ENCODE measurements at regions not wholly inside any gene's neighbourhood (a gene's known extent, or its start where the extent isn't known, plus 50 kb on each side); places are given as distances from the start of the nearest gene placed in this dataset.

DNA sequence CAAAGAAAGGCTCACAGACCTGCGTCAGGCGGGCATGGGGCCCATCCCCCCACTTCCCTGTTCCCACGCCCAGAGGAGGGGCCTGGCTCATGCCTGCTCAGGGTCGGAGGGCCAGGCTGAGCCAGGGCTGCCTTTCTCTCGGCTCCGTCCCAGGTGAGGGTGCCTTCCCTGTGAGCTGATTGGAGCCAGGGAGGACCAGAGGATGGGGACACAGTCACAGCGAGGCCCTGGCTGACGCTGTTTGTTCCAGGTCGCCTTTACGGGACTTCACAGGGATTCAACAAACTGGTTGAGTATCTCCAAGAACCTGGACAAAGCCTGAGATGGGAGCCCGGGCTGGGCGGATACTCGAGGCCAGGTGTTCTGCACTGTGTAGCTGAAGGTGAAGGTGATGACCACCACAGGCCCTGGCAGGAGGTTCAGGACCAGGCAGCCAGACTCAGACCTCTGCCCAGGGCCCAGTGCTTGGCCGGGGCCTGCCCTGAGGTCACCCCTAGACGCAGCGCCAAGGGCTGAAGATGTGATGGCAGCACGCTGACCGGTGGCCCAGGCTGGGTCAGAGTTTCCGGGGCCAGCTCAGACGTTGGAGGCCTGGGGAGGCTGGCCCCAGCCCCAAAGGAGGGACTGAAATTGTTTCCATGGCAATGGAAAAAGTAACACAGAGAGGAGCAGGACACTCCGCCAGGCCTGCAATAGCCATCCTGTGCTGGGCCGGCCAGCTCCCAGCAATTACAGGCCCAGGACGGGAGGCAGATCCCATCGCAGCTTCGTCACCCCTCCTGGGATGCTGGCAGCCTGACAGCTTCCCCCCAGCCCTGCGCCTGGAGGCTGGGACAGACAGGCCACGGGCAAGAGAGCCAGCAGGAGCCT, 65.3 kb upstream of the ADAMTS2 start:
- Histone ChIP-seq H3K9me3 (no peaks in the 10 kb centered on the region), H3K4me1 (peaks cover 14% of the 10 kb centered on the region), H3K4me3 (ENCODE audit: low read depth, low read length) (no peak overlapping the region), H3K36me3 (no peaks in the 10 kb centered on the region), H3K27me3 (no peaks in the 10 kb centered on the region)
- TF ChIP-seq, protein P1, sequence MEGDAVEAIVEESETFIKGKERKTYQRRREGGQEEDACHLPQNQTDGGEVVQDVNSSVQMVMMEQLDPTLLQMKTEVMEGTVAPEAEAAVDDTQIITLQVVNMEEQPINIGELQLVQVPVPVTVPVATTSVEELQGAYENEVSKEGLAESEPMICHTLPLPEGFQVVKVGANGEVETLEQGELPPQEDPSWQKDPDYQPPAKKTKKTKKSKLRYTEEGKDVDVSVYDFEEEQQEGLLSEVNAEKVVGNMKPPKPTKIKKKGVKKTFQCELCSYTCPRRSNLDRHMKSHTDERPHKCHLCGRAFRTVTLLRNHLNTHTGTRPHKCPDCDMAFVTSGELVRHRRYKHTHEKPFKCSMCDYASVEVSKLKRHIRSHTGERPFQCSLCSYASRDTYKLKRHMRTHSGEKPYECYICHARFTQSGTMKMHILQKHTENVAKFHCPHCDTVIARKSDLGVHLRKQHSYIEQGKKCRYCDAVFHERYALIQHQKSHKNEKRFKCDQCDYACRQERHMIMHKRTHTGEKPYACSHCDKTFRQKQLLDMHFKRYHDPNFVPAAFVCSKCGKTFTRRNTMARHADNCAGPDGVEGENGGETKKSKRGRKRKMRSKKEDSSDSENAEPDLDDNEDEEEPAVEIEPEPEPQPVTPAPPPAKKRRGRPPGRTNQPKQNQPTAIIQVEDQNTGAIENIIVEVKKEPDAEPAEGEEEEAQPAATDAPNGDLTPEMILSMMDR (IDR thresholded peaks at IDR 0.05; ENCODE audit: low read depth, low read length) = no peak
- DNase-seq = peak; percentile 70

DNA sequence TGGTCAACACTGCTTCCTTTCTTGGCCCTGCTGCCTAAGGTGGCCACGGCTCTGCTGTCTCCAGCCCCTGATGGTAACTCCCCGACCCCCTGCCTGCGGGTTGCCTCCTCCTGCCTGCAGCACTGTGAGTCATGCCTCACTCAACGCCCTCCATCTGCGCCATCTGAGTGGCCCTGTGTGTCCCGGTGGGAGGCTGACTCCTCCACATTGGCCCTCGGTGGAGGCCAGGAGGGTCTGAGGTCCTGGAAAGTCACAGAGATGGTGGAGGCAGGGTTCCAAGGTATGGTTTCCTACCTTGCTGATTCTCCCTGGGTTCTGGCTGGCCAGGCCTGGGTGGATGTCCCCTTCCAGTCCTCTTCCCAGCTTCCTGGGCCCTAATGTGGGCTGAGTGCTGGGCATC, 64.5 kb upstream of the ADAMTS2 start:
- no peak for DNase-seq
- H3K4me1 ChIP-seq = peaks cover 14% of the 10 kb centered on the region
- no peaks in the 10 kb centered on the region for H3K9me3 ChIP-seq
- TF ChIP-seq, protein P1 (IDR thresholded peaks at IDR 0.05; ENCODE audit: low read depth, low read length) = no peak
- H3K36me3 ChIP-seq = no peaks in the 10 kb centered on the region
- H3K27me3 ChIP-seq = no peaks in the 10 kb centered on the region
- no peak overlapping the region for H3K4me3 ChIP-seq (ENCODE audit: low read depth, low read length)

DNA sequence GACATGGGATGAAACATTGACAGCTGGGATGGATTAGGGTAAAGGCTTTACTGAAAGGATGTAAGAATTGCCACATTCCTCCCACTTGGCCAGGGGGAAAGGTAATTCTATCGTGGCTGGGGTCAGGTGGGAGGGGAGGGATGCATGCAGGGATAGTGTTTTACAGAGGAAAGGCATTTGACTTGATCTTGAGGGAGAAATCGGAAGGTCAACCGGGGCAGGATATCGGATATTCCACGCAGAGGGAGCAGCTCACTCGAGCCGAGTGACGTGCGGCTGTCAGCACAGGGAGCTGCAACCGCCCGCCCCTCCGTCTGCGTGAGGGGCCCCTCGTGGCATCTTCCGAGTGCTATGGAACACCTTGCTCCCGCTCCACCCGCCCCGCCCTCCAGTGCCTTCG, 63.4 kb upstream of the ADAMTS2 start:
- H3K4me1 ChIP-seq = peaks cover 14% of the 10 kb centered on the region
- H3K36me3 ChIP-seq = no peaks in the 10 kb centered on the region
- DNase-seq = no peak
- H3K27me3 ChIP-seq = no peaks in the 10 kb centered on the region
- no peak overlapping the region for H3K4me3 ChIP-seq (ENCODE audit: low read depth, low read length)
- H3K9me3 ChIP-seq = no peaks in the 10 kb centered on the region
- TF ChIP-seq, protein P1 (IDR thresholded peaks at IDR 0.05; ENCODE audit: low read depth, low read length) = no peak

GRCh38 chr5:179407191-179408175, 62.2 kb upstream of the ADAMTS2 start:
- peak; percentile 58 for DNase-seq
- Histone ChIP-seq H3K27me3 (no peaks in the 10 kb centered on the region), H3K4me1 (peaks cover 14% of the 10 kb centered on the region)

DNA sequence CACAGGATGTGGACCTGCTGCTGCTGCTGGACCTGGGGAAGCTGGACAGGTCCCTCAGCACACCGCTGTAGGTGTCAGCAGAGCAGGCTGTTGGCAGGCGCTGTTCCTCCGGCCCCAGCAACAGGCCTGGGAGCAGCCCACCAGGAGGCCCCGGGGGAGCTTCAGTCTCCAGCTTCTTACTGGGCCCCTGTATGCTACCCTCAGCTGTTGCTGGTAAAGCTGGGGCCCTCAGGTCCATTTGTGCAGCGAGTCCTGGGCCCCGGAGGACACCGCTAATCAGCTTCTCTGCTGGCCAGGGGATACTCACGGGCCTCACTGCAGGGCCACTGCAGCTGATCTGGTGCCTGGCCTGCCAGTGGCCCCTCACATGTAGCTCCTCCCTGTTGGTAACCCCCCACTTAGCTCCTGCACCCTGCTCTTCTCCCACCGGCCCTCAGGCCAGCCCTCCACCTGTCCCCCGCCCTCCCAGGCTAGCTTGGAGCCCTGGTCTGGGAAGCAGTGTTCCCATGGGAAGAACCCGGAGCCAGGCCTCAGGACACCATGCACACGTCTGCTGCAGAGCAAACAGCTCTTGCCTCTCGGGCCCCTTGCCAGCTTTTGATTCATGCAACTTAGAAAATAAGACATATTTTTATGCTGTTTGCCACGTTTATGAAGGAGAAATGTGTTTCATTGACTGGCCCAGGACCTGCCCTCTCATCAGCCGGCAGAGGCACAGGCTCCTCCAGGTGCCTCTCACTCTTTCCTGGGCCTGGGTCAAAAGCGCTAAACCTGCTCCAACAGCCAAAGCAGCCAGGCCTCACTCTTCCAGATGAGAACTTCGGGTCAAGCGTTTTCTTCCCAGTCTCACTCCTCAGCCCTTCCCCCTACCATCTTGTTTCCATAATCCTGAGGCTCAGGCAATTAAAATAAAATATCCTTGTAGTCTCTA, 61.0 kb upstream of the ADAMTS2 start:
- Histone ChIP-seq H3K4me3 (ENCODE audit: low read depth, low read length) (no peak overlapping the region), H3K27me3 (no peaks in the 10 kb centered on the region), H3K36me3 (no peaks in the 10 kb centered on the region), H3K9me3 (no peaks in the 10 kb centered on the region), H3K4me1 (peaks cover 14% of the 10 kb centered on the region)
- TF ChIP-seq, protein P1 (IDR thresholded peaks at IDR 0.05; ENCODE audit: low read depth, low read length) = no peak
- DNase-seq = peak; percentile 67

More at GRCh38 chr5:179407191-179408175, 62.2 kb upstream of the ADAMTS2 start:
- Histone ChIP-seq H3K4me3 (ENCODE audit: low read depth, low read length) (no peak overlapping the region), H3K9me3 (no peaks in the 10 kb centered on the region), H3K36me3 (no peaks in the 10 kb centered on the region)
- TF ChIP-seq, protein P1 (IDR thresholded peaks at IDR 0.05; ENCODE audit: low read depth, low read length) = no peak
